Right kidney (tissue), 1 donor: ENCODE measurements at regions not wholly inside any gene's neighbourhood (a gene's known extent, or its start where the extent isn't known, plus 50 kb on each side); places are given as distances from the start of the nearest gene placed in this dataset.

Experiments used
- DNase-seq: peaks from one replicate; pipeline ENCODE4 v3.0.0-alpha.2; 2016

DNA sequence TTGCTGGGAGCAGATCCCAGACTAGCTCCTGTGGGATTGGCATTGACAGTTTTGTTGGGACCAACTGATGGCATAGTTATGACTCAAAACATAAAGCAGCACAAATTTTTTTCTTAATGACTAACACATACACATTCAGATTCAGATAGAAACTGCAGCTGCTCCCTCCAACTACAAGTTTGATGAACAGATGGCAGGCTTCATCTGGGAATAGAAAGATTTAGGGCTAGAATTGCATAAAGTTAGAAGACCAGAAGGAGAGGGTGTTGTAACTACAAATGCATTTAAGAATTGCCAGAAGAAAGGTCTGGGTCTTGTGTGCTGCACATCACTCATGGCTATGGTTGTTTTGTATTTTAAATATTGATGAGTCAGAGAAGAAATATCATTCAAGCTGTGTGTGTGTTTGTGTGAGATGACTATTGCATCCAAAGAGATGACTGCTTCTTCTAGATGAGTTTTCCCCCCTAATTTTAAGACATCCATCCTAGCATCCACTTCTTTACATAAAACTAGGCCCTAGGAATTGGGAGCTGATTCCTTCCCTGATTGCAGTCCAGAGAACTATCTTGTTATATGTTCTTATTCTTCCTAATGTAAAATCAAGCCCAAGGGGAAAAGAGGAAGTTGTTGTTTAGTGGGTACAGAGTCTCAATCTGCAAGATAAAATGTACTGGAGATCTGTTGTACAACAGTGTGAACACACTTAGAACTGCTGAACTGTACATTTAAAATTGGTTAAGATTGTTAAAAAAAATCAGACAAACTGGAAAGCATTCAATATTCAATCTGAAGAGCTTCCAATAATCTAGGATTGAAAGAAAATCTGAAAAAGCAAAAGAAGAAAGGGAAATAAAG lies 175.1 kb downstream of the PARM1 start:
- DNase-seq = no peak

DNA sequence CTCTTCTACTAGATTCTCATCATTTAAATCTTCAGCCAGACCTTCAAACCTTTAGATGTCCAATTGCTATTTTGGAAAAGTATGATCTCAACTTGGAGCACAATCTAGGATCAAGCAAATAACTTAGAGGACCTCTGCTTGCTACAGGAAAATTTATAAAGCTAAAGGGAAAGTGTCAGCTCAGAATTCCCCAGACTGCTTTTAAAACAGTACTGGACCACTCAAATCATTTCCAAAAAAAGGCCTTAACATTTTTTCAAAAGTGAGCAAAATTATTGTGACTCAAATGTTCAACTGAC lies 169.8 kb downstream of the PARM1 start:
- no peak for DNase-seq

DNA sequence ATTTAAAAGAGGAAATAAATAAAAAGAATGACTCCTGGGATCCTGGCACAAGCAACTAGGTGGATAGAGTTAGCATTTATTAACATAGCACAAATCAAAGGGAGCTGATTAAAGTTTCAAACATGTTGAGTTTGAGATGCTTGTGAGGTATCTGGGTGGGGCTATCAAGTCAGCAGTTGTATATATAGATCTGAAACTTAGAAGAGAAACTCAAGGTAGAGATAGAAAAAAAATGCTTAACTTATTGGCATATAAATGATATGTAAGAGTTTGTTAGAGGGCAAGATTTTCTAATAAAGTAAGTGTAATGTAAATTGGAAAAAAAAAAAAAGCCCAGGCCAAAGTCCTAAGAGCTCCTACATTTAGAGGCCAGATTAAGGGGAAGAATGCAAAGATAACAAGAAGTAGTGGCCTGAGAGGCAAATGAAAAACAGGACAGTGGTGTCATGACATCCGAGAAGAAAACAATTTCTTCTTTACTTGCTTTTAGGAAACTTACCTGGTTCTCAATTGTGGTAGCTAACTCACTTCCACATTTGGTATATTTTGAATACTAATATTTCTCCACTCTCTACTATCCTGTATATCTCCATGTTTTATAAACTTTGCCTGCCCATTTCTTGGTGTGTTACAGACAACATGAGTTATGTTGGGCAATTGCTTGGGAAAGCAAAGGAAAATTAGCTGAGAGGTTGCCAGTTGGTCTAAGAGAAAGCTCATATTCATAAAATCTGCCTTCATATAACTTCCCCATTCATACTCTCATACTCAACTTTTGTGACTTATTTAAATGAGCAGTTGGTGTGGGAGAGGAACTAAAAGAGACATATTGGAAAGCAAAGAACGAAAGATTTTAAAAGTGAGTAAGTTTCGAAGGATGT lies 169.2 kb downstream of the PARM1 start:
- no peak for DNase-seq
